Vagina (tissue), 2 donors: ENCODE measurements at regions not wholly inside any gene's neighbourhood (a gene's known extent, or its start where the extent isn't known, plus 50 kb on each side); places are given as distances from the start of the nearest gene placed in this dataset.

ENCODE experiments used
- POLR2A ChIP-seq, 2 donors: fragments of 450-650 bp; IDR thresholded peaks; one replicate each; pipeline ENCODE4 v1.6.1; 2017; ENCODE audit warnings: antibody characterized with exemption in 2 of 2, mild to moderate bottlenecking in 2 of 2, moderate library complexity in 2 of 2
- POLR2AphosphoS5 ChIP-seq, 2 donors: sonication (generic); formaldehyde crosslinking; IDR thresholded peaks; one replicate each; pipeline ENCODE4 v1.9.0; 2017; ENCODE audit warnings: antibody characterized with exemption in 2 of 2, mild to moderate bottlenecking in 2 of 2, low read depth in 1 of 2; ENCODE audit not compliant: insufficient read depth in 1 of 2
- TF ChIP-seq, protein P1 (sequence below), 3 experiments: fragments of 450-650 bp in 2 of 3; fragments of 200-600 bp in 1 of 3; sonication (generic) in 1 of 3; IDR thresholded peaks; one replicate each; pipeline ENCODE4 v1.5.1; 2017 to 2019; ENCODE audit warnings: antibody characterized with exemption in 3 of 3, mild to moderate bottlenecking in 2 of 3, moderate library complexity in 2 of 3

DNA sequence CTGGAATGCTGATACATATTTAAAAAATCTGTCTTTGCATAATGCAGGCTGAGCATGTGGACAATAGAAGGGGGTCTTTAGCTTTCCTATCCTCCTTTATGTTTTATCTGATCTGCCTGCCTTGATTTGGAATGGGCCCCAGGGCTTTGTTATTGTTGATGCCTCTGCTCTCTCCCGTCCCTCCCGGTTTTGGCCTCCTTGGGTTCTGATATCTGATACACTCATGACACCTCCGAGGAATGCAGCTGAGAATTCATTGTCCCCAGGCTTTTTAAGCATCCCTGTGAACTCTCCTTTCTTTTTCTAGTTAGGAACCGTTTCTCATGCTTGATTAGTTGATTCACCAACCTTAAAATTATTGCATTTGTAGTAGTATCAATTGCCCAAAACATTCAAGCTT lies 185.5 kb upstream of the RALGAPA2 start:
- TF ChIP-seq POLR2AphosphoS5 (IDR thresholded peaks at IDR 0.05; ENCODE audit: insufficient read depth in 1 of 2, low read depth in 1 of 2) (no peak), POLR2A (IDR thresholded peaks at IDR 0.05) (no peak)
- TF ChIP-seq, protein P1, sequence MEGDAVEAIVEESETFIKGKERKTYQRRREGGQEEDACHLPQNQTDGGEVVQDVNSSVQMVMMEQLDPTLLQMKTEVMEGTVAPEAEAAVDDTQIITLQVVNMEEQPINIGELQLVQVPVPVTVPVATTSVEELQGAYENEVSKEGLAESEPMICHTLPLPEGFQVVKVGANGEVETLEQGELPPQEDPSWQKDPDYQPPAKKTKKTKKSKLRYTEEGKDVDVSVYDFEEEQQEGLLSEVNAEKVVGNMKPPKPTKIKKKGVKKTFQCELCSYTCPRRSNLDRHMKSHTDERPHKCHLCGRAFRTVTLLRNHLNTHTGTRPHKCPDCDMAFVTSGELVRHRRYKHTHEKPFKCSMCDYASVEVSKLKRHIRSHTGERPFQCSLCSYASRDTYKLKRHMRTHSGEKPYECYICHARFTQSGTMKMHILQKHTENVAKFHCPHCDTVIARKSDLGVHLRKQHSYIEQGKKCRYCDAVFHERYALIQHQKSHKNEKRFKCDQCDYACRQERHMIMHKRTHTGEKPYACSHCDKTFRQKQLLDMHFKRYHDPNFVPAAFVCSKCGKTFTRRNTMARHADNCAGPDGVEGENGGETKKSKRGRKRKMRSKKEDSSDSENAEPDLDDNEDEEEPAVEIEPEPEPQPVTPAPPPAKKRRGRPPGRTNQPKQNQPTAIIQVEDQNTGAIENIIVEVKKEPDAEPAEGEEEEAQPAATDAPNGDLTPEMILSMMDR (IDR thresholded peaks at IDR 0.05), result no peak
